WTC11 (cell line): ENCODE measurements at regions not wholly inside any gene's neighbourhood (a gene's known extent, or its start where the extent isn't known, plus 50 kb on each side); places are given as distances from the start of the nearest gene placed in this dataset.

ENCODE experiments used
- NR2C2 ChIP-seq: sonication (generic); formaldehyde crosslinking; IDR thresholded peaks from 2 replicates; pipeline ENCODE4 v1.8.0; 2022; ENCODE audit warnings: mild to moderate bottlenecking, missing genetic modification reagents
- TF ChIP-seq, protein P1 (sequence below): fragments of 200-600 bp; IDR thresholded peaks from 2 replicates; pipeline ENCODE4 v1.8.0; 2022; ENCODE audit warnings: antibody characterized with exemption

DNA sequence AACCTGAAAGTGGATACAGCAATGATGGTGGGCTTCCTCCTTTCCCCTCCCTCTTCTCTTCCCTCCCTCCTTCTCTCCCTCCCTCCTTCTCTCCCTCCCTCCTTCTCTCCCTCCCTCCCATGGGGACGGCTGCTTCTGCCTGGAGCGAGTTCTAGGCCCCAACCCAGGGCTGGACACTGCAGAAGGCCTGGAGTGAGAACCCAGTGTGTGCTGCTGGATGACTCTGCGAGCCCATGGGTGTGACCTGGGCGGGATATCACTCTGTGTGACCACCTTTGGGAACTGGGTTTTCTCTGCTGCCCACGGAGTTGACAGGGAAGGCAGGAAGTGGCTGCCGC lies 242.6 kb upstream of the GSE1 start:
- TF ChIP-seq NR2C2 (CRISPR knock-in tag), result no peak
- TF ChIP-seq, protein P1, sequence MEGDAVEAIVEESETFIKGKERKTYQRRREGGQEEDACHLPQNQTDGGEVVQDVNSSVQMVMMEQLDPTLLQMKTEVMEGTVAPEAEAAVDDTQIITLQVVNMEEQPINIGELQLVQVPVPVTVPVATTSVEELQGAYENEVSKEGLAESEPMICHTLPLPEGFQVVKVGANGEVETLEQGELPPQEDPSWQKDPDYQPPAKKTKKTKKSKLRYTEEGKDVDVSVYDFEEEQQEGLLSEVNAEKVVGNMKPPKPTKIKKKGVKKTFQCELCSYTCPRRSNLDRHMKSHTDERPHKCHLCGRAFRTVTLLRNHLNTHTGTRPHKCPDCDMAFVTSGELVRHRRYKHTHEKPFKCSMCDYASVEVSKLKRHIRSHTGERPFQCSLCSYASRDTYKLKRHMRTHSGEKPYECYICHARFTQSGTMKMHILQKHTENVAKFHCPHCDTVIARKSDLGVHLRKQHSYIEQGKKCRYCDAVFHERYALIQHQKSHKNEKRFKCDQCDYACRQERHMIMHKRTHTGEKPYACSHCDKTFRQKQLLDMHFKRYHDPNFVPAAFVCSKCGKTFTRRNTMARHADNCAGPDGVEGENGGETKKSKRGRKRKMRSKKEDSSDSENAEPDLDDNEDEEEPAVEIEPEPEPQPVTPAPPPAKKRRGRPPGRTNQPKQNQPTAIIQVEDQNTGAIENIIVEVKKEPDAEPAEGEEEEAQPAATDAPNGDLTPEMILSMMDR, result no peak
